ENCODE measurements at regions not wholly inside any gene's neighbourhood (a gene's known extent, or its start where the extent isn't known, plus 50 kb on each side); places are given as distances from the start of the nearest gene placed in this dataset.
"Not testable (repeated sequence)": the region's sequence is repeated elsewhere in the genome, so short reads cannot be mapped to it uniquely, and the experiment has no call there.

DNA sequence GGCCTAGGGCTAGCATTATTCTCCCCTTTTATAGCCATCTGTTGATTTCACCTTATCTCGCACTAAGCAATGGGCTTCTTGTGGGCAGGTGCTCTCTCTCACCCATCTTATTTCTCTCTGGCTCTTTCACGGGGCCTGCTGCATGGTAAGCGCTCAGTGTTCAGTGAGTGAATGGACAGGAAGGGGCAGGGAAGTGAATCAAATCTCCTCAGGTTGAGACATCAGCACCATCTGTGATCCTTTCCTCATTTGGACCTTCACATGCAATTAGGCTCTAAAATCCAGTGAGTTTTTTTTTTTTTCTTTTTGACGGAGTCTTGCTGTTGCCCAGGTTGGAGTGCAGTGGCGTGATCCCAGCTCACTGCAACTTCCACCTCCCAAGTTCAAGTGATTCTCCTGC, 76.5 kb upstream of the EZR start:
- Mint-ChIP-seq H3K27me3 (no peaks in the 10 kb centered on the region), H3K27ac (no peak overlapping the region), H3K36me3 (peaks cover 4% of the 10 kb centered on the region), H3K4me1 (ENCODE audit: unreplicated experiment) (peaks cover 8% of the 10 kb centered on the region), H3K4me3 (no peak overlapping the region), H3K9me3 (no peaks in the 10 kb centered on the region)
- TF ChIP-seq, protein P1, sequence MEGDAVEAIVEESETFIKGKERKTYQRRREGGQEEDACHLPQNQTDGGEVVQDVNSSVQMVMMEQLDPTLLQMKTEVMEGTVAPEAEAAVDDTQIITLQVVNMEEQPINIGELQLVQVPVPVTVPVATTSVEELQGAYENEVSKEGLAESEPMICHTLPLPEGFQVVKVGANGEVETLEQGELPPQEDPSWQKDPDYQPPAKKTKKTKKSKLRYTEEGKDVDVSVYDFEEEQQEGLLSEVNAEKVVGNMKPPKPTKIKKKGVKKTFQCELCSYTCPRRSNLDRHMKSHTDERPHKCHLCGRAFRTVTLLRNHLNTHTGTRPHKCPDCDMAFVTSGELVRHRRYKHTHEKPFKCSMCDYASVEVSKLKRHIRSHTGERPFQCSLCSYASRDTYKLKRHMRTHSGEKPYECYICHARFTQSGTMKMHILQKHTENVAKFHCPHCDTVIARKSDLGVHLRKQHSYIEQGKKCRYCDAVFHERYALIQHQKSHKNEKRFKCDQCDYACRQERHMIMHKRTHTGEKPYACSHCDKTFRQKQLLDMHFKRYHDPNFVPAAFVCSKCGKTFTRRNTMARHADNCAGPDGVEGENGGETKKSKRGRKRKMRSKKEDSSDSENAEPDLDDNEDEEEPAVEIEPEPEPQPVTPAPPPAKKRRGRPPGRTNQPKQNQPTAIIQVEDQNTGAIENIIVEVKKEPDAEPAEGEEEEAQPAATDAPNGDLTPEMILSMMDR (conservative IDR thresholded peaks at IDR 0.05), result no peak
- no peak for DNase-seq (ENCODE audit: extremely low spot score, unreplicated experiment)

DNA sequence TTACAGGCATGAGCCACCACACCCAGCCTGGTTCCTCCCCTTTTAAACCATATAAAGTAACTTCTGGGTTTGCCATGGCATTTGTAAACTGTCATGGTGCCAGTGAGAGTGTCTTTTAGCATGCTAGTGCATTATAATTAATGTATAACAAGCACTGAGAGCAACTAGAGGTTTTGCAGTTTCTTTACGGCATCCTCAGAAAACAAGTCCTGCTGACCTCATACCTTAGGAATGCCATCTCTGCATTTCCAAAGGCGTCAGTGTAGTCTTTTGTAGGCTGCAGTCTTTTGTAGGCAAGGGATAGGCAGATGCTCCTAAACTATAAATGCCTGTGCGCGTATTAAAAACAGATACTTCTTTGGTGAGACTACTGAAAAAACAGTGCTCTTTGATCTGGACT, 75.0 kb upstream of the EZR start:
- no peak for DNase-seq (ENCODE audit: extremely low spot score, unreplicated experiment)
- H3K27me3 Mint-ChIP-seq, result no peaks in the 10 kb centered on the region
- peak overlapping the region; percentile 79 for H3K27ac Mint-ChIP-seq
- H3K4me3 Mint-ChIP-seq, result peak overlapping the region; percentile 24
- no peaks in the 10 kb centered on the region for H3K36me3 Mint-ChIP-seq
- TF ChIP-seq, protein P1 (conservative IDR thresholded peaks at IDR 0.05), result no peak
- H3K9me3 Mint-ChIP-seq, result no peaks in the 10 kb centered on the region
- H3K4me1 Mint-ChIP-seq (ENCODE audit: unreplicated experiment), result peaks cover 8% of the 10 kb centered on the region

- H3K9me3 Mint-ChIP-seq, result peaks cover 4% of the 10 kb centered on the region
- H3K4me3 Mint-ChIP-seq, result no peak overlapping the region
- no peak for DNase-seq (ENCODE audit: extremely low spot score, unreplicated experiment)
Measured at GRCh38 chr6:158892266-158892665, 73.1 kb upstream of the EZR start.

GRCh38 chr6:158891560-158891959, 72.4 kb upstream of the EZR start:
- not testable (repeated sequence) for H3K27me3 Mint-ChIP-seq; H3K4me1 Mint-ChIP-seq (ENCODE audit: unreplicated experiment); H3K36me3 Mint-ChIP-seq; H3K4me3 Mint-ChIP-seq; H3K9me3 Mint-ChIP-seq; H3K27ac Mint-ChIP-seq; DNase-seq (ENCODE audit: extremely low spot score, unreplicated experiment)

More at GRCh38 chr6:158892266-158892665, 73.1 kb upstream of the EZR start:
- Mint-ChIP-seq H3K27me3 (no peaks in the 10 kb centered on the region), H3K4me1 (ENCODE audit: unreplicated experiment) (peaks cover 8% of the 10 kb centered on the region), H3K36me3 (no peaks in the 10 kb centered on the region), H3K27ac (no peak overlapping the region)
- TF ChIP-seq, protein P1 (conservative IDR thresholded peaks at IDR 0.05), result no peak

- DNase-seq (ENCODE audit: extremely low spot score, unreplicated experiment); H3K4me1 Mint-ChIP-seq (ENCODE audit: unreplicated experiment); H3K27ac Mint-ChIP-seq; H3K4me3 Mint-ChIP-seq; H3K36me3 Mint-ChIP-seq; H3K27me3 Mint-ChIP-seq; H3K9me3 Mint-ChIP-seq: not testable (repeated sequence)
Measured at GRCh38 chr6:158888171-158888570, 69.0 kb upstream of the EZR start.

GRCh38 chr6:158886346-158886977, 67.3 kb upstream of the EZR start:
- H3K36me3 Mint-ChIP-seq; H3K4me3 Mint-ChIP-seq; H3K27me3 Mint-ChIP-seq; H3K27ac Mint-ChIP-seq; DNase-seq (ENCODE audit: extremely low spot score, unreplicated experiment); H3K9me3 Mint-ChIP-seq; H3K4me1 Mint-ChIP-seq (ENCODE audit: unreplicated experiment): not testable (repeated sequence)

GRCh38 chr6:158881884-158882283, 62.7 kb upstream of the EZR start:
- H3K36me3 Mint-ChIP-seq; DNase-seq (ENCODE audit: extremely low spot score, unreplicated experiment); H3K27ac Mint-ChIP-seq; H3K4me1 Mint-ChIP-seq (ENCODE audit: unreplicated experiment); H3K27me3 Mint-ChIP-seq; H3K9me3 Mint-ChIP-seq; H3K4me3 Mint-ChIP-seq: not testable (repeated sequence)

DNA sequence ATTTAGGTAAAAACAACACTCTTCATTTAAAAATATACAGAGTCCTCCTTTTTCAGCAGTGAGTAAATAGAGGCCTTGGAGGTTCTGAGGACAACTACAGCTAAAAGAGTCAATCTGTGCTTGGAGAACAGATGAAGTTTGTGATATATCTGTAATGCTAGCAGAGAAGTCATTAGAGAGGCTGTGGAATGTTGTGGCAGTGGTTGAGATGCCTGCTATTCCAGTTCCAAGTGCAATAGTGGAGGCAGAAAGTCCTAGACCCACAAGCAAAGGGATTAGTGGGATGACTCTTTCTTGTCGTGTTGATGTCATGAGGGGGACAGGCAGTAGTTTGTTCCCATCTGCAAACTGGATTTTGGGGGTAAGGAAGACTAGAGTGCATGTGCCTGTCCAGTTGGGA, 62.1 kb upstream of the EZR start:
- not testable (repeated sequence) for H3K36me3 Mint-ChIP-seq; H3K27me3 Mint-ChIP-seq; H3K4me3 Mint-ChIP-seq; H3K27ac Mint-ChIP-seq; H3K4me1 Mint-ChIP-seq (ENCODE audit: unreplicated experiment); H3K9me3 Mint-ChIP-seq; DNase-seq (ENCODE audit: extremely low spot score, unreplicated experiment)
